22Rv1 (cell line): ENCODE measurements at regions not wholly inside any gene's neighbourhood (a gene's known extent, or its start where the extent isn't known, plus 50 kb on each side); places are given as distances from the start of the nearest gene placed in this dataset.

Experiments
- H3K27ac ChIP-seq: fragments of 450-650 bp; 2 replicates; pipeline ENCODE4 v1.5.1; 2017
- CTCF ChIP-seq: fragments of 450-650 bp; IDR thresholded peaks from 2 replicates; pipeline ENCODE4 v1.5.1; 2017; ENCODE audit warnings: mild to moderate bottlenecking
- ZFX ChIP-seq: fragments of 450-650 bp; IDR thresholded peaks from 2 replicates; pipeline ENCODE4 v1.6.1; 2017; ENCODE audit warnings: antibody characterized with exemption, borderline replicate concordance

- TF ChIP-seq ZFX, result no peak
- TF ChIP-seq CTCF, result no peak
- no peak overlapping the region for H3K27ac ChIP-seq
Measured at GRCh38 chr18:38023871-38024270, 458.3 kb upstream of the CELF4 start.

- no peak for TF ChIP-seq CTCF
- TF ChIP-seq ZFX, result no peak
- no peak overlapping the region for H3K27ac ChIP-seq
Measured at GRCh38 chr18:38022234-38022633, 456.6 kb upstream of the CELF4 start.

- TF ChIP-seq ZFX, result no peak
- no peak for TF ChIP-seq CTCF
- no peak overlapping the region for H3K27ac ChIP-seq
Measured at GRCh38 chr18:38019292-38019691, 453.7 kb upstream of the CELF4 start.

GRCh38 chr18:38010971-38011857 lies 445.6 kb upstream of the CELF4 start:
- TF ChIP-seq CTCF (no peak), ZFX (no peak)

GRCh38 chr18:38010037-38010436 lies 444.4 kb upstream of the CELF4 start:
- no peak overlapping the region for H3K27ac ChIP-seq
- TF ChIP-seq ZFX (no peak), CTCF (no peak)

More at GRCh38 chr18:38010971-38011857, 445.6 kb upstream of the CELF4 start:
- no peak overlapping the region for H3K27ac ChIP-seq

- no peak for TF ChIP-seq CTCF
- no peak for TF ChIP-seq ZFX
- H3K27ac ChIP-seq, result no peak overlapping the region
Measured at GRCh38 chr18:38009320-38009719, 443.7 kb upstream of the CELF4 start.

GRCh38 chr18:38007676-38008330 lies 442.2 kb upstream of the CELF4 start:
- no peak overlapping the region for H3K27ac ChIP-seq
- no peak for TF ChIP-seq ZFX
- no peak for TF ChIP-seq CTCF
